GM12875 (cell line): ENCODE measurements at regions not wholly inside any gene's neighbourhood (a gene's known extent, or its start where the extent isn't known, plus 50 kb on each side); places are given as distances from the start of the nearest gene placed in this dataset.

Source experiments
- H3K4me3 ChIP-seq: one replicate; pipeline ENCODE4 v1.5.1; 2011; ENCODE audit warnings: low read depth, low read length, control low read depth
- CTCF ChIP-seq: IDR thresholded peaks from 2 replicates; pipeline ENCODE4 v1.5.1; 2011; ENCODE audit warnings: low read depth, mild to moderate bottlenecking, control low read depth, inconsistent platforms, low read length, moderate library complexity, borderline replicate concordance; ENCODE audit not compliant: insufficient read depth

GRCh38 chr14:36465178-36465577 lies 54.9 kb downstream of the NKX2-1 start:
- no peak for TF ChIP-seq CTCF

GRCh38 chr14:36462890-36463289 lies 57.1 kb downstream of the NKX2-1 start:
- no peak for TF ChIP-seq CTCF
- H3K4me3 ChIP-seq: no peak overlapping the region

More at GRCh38 chr14:36465178-36465577, 54.9 kb downstream of the NKX2-1 start:
- no peak overlapping the region for H3K4me3 ChIP-seq

GRCh38 chr14:36455241-36455627 lies 64.8 kb downstream of the NKX2-1 start:
- H3K4me3 ChIP-seq: no peak overlapping the region
- TF ChIP-seq CTCF: no peak

GRCh38 chr14:36454599-36455240 lies 65.3 kb downstream of the NKX2-1 start:
- no peak for TF ChIP-seq CTCF

GRCh38 chr14:36452860-36453259 lies 67.2 kb downstream of the NKX2-1 start:
- TF ChIP-seq CTCF: no peak
- H3K4me3 ChIP-seq: no peak overlapping the region

More at GRCh38 chr14:36454599-36455240, 65.3 kb downstream of the NKX2-1 start:
- no peak overlapping the region for H3K4me3 ChIP-seq

GRCh38 chr14:36451310-36452065 lies 68.5 kb downstream of the NKX2-1 start:
- TF ChIP-seq CTCF: no peak
- H3K4me3 ChIP-seq: no peak overlapping the region

GRCh38 chr14:36450550-36450949 lies 69.5 kb downstream of the NKX2-1 start:
- H3K4me3 ChIP-seq: no peak overlapping the region
- TF ChIP-seq CTCF: no peak
